ENCODE measurements at regions not wholly inside any gene's neighbourhood (a gene's known extent, or its start where the extent isn't known, plus 50 kb on each side); places are given as distances from the start of the nearest gene placed in this dataset.

DNA sequence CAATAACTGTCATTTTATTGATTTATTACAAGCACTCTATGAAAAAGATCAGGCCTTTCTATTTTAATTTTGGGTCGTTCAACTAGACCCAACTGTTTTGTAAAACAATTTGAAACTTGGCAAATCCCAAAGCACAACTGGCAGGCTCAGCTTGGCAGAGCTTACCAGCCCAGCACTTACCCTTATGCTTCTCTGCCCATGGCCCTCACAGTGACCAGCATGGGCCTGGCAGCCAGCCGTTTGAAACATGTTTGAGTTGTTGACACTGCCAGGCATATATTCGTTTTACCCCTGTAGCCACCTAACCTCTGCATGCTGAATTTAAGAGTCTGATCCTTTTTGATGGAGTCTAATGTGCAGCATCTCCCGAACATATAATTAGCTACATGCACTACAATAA lies 796.7 kb upstream of the ADGRL2 start:
- no peak for DNase-seq (ENCODE audit: low spot score)

DNA sequence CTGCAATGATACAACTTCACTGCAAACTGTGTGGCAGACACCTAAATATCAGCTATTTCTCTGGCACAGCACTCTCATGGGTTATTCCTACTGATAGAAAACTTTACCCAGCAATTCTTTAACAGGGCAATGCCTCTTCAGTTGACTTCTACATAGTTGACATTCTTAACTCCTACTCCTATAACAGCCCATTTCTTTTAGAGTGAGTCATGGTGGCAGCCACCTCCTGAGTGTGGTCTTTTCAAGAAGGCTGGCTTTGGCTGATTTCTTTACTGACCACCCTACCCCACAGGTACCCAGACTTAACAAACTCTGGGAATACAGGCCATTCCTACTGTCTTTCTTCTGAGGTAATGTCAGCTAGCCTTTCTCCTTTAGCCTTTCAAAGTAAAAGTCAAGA lies 805.8 kb upstream of the ADGRL2 start:
- DNase-seq (ENCODE audit: low spot score): no peak

- DNase-seq (ENCODE audit: low spot score): no peak
Observed at GRCh38 chr1:80994038-80994437, 806.7 kb upstream of the ADGRL2 start.

DNA sequence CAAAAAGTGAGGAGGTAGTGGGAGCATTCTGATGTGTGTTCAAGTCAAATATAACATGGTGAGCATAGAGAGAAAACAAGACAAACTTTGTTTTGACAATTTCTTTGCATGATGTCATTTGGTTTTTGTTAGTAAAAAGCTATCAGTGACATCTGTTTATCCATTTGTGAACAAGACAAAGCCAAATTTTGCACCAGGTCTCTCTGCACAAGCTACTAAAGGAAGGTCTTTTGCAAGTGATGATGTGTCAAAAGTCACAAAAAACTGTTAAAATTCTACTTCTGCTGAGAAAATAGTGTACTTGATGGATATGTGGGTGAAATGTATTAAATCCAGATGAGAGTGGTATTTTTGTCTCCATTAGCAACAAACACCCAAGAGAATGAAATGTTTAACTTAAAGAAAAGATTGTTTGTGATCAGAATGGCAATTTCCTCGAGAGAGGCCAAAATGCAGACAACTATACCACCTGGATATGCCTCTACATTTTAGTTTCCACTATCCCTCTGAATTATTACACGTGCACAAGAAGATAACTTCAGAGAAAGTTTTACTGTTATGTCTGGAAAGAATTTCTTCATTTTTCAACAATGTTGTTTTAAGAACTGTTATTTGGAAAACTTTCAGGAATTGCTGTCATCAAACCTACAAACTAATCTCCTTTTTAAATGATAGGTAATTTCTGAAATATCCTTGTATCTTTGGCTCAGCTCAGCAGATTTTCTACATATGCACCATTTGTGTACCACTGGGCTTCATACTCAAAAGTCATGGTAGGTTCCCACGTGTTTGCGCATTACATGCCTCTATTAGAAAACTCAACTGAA lies 807.4 kb upstream of the ADGRL2 start:
- DNase-seq (ENCODE audit: low spot score): no peak

GRCh38 chr1:80989455-80989854 lies 811.3 kb upstream of the ADGRL2 start:
- DNase-seq (ENCODE audit: low spot score): no peak

DNA sequence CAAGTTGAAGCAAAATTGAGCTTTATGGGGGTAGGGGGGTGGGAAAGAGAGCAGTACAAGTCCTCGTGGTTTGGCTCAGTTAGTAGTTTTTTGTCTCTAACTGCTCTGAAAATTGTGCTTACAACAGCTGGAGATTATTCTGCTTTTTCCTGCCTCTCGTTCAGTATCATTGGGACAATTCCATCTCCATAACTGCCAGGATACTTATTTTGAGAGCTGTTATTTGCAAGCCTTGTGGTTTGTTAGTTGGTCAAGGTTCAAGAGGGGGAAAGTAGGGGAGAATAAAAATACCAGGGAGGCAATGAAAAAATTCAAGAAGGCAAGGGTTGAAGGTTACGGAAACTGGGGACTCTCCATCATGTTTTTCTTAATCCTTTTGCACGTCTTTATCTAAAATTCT lies 811.8 kb upstream of the ADGRL2 start:
- no peak for DNase-seq (ENCODE audit: low spot score)

GRCh38 chr1:80987824-80988223 lies 812.9 kb upstream of the ADGRL2 start:
- no peak for DNase-seq (ENCODE audit: low spot score)

- no peak for DNase-seq (ENCODE audit: low spot score)
Observed at GRCh38 chr1:80987106-80987505, 813.6 kb upstream of the ADGRL2 start.

- no peak for DNase-seq (ENCODE audit: low spot score)
Observed at GRCh38 chr1:80982831-80983230, 817.9 kb upstream of the ADGRL2 start.

GRCh38 chr1:80973101-80973500 lies 827.6 kb upstream of the ADGRL2 start:
- DNase-seq (ENCODE audit: low spot score): no peak

DNA sequence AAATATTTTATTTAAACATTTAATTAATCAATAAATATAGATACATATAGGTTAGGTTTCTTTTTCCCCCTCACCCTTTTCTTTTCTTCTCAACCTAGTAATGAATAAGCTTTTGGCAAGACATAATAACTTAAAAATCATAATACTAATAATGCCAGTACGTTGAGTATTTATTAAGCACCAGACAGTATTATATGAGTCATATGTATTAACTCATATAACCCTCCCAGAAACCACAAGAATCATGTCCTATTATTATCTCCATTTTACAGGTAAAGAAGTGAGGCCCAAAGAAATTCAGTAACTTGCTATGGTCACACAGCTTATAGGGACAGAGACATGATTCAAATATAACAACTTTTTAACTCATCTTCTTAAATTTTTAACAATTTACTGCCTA lies 834.5 kb upstream of the ADGRL2 start:
- DNase-seq (ENCODE audit: low spot score): no peak

DNA sequence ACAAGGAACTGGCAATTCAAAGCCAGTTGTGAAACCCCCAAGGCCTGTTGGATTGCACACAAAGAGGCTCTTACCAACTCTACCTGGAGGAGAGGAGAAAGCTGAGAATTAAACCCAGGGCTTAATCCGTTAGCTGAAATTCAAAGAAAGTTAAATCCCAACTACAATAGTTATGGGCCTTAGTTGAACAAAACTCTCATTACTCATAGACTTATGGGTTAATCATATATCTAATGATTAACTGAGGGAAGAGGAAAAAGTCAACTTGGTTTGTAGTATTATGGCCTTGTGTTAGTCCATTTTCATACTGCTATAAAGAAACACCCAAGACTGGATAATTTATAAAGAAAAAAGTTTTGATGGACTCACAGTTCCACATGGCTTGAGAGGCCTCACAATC lies 838.2 kb upstream of the ADGRL2 start:
- no peak for DNase-seq (ENCODE audit: low spot score)

DNA sequence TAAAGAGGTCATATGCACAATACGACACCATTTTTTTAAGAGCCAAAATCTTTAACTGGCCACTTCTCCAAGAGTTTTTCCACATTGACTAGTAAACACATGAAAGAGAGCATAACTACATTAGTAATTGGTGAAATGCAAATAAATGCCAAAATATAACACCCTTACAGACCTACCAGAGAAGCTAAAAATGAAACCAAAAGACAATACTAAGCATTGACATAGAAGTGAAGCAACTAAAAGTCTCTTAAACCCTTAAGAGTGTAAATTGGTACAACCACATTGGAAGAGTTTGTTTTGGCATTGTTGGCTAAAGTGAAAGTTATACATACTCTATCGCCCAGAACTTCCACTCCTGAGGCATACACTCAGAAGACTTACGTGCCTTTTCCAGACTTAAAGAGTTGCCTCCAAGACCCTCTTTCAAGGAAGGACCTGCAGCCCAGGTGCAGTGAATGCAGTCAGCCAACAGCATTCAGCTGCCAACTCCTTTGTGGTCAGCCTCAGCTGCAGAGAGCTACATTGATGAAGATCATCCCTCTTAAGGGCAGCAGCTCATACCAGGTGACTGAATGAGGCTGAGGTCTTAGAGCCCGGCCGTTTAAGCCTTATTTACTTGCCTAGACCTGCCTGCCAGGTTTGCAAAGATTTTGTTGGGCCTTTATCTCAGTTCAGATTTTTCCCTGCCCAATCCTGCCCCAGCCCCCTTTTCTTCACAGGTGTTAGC lies 839.1 kb upstream of the ADGRL2 start:
- no peak for DNase-seq (ENCODE audit: low spot score)

DNA sequence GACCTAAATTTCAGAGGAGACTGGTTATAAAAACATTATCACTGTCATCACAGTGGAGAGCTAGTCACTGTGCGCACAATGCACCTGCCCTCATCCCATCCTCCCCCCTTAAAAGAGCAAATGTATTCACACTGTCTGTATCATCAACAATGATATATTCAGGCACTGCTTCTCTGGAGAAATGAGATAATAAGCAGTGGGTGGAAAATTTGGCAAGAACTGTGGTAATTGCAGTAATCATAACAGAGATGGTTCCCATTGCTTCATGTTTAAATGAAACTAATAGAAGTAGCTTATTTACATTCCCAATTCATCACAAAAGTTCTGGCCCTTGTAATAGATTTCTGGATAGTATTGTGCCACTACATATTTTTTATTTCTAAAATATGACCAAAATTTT lies 867.4 kb upstream of the ADGRL2 start:
- DNase-seq (ENCODE audit: low spot score): no peak

DNA sequence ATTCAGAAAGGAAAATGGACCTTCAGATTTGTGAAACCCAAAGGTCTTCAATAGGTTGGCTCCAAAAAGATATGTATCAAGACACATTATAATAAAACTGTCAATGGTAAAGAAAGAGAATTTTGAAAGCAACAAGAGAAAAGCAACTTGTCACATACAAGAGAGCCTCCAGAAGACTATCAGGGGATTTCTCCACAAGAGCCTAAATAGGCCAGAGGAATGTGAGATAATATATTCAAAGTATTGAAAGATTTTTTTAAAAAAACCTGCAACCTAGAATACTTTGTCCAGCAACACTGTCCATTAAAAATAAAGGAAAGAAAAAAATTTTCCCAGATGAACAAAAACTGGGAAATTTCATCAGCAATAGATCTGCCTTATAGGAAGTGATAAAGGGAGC lies 869.6 kb upstream of the ADGRL2 start:
- no peak for DNase-seq (ENCODE audit: low spot score)

- DNase-seq (ENCODE audit: low spot score): no peak
Observed at GRCh38 chr1:80929868-80930508, 870.7 kb upstream of the ADGRL2 start.

- DNase-seq (ENCODE audit: low spot score): no peak
Observed at GRCh38 chr1:80926531-80926930, 874.2 kb upstream of the ADGRL2 start.

DNA sequence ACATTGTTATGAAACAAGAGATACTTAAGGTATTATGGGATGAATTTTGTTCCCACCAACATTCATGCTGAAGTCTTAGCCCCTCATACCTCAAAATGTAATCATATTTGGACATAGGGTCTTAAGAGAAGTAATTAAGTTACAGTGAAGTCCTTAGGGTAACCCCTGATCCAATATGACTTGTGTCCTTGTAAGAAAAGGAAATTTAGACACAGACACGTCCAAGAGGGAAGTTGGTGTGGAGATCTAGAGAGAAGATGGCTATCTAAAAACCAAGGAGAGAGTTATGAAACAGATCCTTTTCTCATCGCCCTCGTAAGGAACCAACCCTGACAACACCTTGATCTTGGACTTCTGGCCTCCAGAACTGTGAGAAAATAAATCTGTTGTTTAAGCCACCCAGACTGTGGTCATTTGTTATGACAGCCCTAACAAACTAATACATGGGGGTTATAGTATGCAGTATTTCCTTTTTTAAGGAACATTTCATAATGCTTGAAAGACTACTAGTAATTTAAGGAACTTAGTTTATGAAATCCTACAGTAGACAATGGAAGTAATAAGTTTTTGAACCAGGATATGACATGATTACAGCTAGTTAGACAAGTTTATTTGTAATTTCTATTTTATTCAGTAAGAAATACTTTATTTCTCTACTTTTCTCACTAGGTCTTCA lies 875.5 kb upstream of the ADGRL2 start:
- DNase-seq (ENCODE audit: low spot score): no peak

DNA sequence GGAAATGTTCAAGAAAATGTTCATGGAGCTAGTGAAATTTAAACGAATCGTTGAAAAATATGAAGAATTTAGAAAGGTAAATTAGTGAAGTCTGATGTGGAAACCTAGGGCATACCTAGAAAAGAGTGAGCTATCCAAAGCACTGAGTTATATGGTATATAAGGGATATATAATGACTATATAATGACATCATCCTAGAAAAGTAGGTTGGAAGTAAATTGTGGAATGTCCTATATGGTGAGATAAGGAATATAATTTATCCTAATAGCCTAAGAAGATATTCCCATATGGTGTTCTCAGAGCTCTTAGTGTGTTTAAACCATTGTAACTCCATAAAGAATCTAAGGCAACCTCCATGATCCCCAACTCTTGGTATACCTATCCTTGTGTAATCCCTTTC lies 876.4 kb upstream of the ADGRL2 start:
- no peak for DNase-seq (ENCODE audit: low spot score)

DNA sequence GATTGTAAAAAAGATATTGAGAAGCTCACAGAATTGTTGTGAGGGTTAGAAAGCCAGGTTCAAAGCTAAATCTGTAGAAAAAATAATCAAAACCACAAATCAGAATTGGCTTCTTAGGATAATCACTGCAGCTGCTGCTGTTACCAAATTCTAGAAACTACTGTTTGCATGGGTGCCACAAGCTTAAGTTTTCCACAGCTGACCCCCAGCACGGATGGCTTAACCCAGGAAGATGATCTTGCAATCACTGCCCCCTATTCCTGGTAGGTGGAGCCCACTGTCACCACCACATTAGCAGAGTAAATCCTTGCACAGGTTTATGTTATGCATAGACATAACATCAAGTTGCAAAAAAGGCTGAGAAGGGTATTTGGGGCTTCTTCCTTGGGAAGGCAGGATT lies 877.8 kb upstream of the ADGRL2 start:
- no peak for DNase-seq (ENCODE audit: low spot score)

- no peak for DNase-seq (ENCODE audit: low spot score)
Observed at GRCh38 chr1:80919426-80919825, 881.3 kb upstream of the ADGRL2 start.

GRCh38 chr1:80918380-80918779 lies 882.4 kb upstream of the ADGRL2 start:
- no peak for DNase-seq (ENCODE audit: low spot score)
